ENCODE measurements at regions not wholly inside any gene's neighbourhood (a gene's known extent, or its start where the extent isn't known, plus 50 kb on each side); places are given as distances from the start of the nearest gene placed in this dataset.
"Not testable (repeated sequence)": the region's sequence is repeated elsewhere in the genome, so short reads cannot be mapped to it uniquely, and the experiment has no call there.

- no peak for DNase-seq (ENCODE audit: low read depth in 2 of 3, low spot score in 1 of 3)
These were observed 62.6 kb downstream of the ZIC1 start for GRCh38 chr3:147471741-147472140.

- DNase-seq (ENCODE audit: low read depth in 2 of 3, low spot score in 1 of 3) = no peak
These were observed 63.7 kb downstream of the ZIC1 start for GRCh38 chr3:147472846-147473245.

- DNase-seq (ENCODE audit: low read depth in 2 of 3, low spot score in 1 of 3) = no peak
These were observed 74.0 kb downstream of the ZIC1 start for GRCh38 chr3:147483145-147483544.

- DNase-seq (ENCODE audit: low read depth in 2 of 3, low spot score in 1 of 3) = no peak
These were observed 74.4 kb downstream of the ZIC1 start for GRCh38 chr3:147483578-147483977.

- DNase-seq (ENCODE audit: low read depth in 2 of 3, low spot score in 1 of 3) = no peak
These were observed 83.9 kb downstream of the ZIC1 start for GRCh38 chr3:147493065-147493464.

- no peak for DNase-seq (ENCODE audit: low read depth in 2 of 3, low spot score in 1 of 3)
These were observed 84.5 kb downstream of the ZIC1 start for GRCh38 chr3:147493666-147494065.

GRCh38 chr3:147497286-147497685 lies 88.1 kb downstream of the ZIC1 start:
- no peak for DNase-seq (ENCODE audit: low read depth in 2 of 3, low spot score in 1 of 3)

GRCh38 chr3:147507638-147508286 lies 98.6 kb downstream of the ZIC1 start:
- DNase-seq (ENCODE audit: low read depth in 2 of 3, low spot score in 1 of 3) = no peak

GRCh38 chr3:147509448-147509847 lies 100.3 kb downstream of the ZIC1 start:
- DNase-seq (ENCODE audit: low read depth in 2 of 3, low spot score in 1 of 3) = no peak

- no peak for DNase-seq (ENCODE audit: low read depth in 2 of 3, low spot score in 1 of 3)
These were observed 104.6 kb downstream of the ZIC1 start for GRCh38 chr3:147513785-147514184.

GRCh38 chr3:147514366-147515160 lies 105.4 kb downstream of the ZIC1 start:
- no peak for DNase-seq (ENCODE audit: low read depth in 2 of 3, low spot score in 1 of 3)

- DNase-seq (ENCODE audit: low read depth in 2 of 3, low spot score in 1 of 3) = no peak
These were observed 109.3 kb downstream of the ZIC1 start for GRCh38 chr3:147518465-147518864.

GRCh38 chr3:147521646-147522045 lies 112.5 kb downstream of the ZIC1 start:
- no peak for DNase-seq (ENCODE audit: low read depth in 2 of 3, low spot score in 1 of 3)

GRCh38 chr3:147522780-147523179 lies 113.6 kb downstream of the ZIC1 start:
- not testable (repeated sequence) for DNase-seq (ENCODE audit: low read depth in 2 of 3, low spot score in 1 of 3)

- DNase-seq (ENCODE audit: low read depth in 2 of 3, low spot score in 1 of 3) = no peak
These were observed 120.4 kb downstream of the ZIC1 start for GRCh38 chr3:147529551-147529950.

GRCh38 chr3:147538034-147538433 lies 128.9 kb downstream of the ZIC1 start:
- no peak for DNase-seq (ENCODE audit: low read depth in 2 of 3, low spot score in 1 of 3)

GRCh38 chr3:147540921-147541320 lies 131.8 kb downstream of the ZIC1 start:
- DNase-seq (ENCODE audit: low read depth in 2 of 3, low spot score in 1 of 3) = no peak

GRCh38 chr3:147544290-147544689 lies 135.1 kb downstream of the ZIC1 start:
- no peak for DNase-seq (ENCODE audit: low read depth in 2 of 3, low spot score in 1 of 3)

- DNase-seq (ENCODE audit: low read depth in 2 of 3, low spot score in 1 of 3) = no peak
These were observed 142.3 kb downstream of the ZIC1 start for GRCh38 chr3:147551491-147551890.

- DNase-seq (ENCODE audit: low read depth in 2 of 3, low spot score in 1 of 3) = no peak
These were observed 145.2 kb downstream of the ZIC1 start for GRCh38 chr3:147554332-147554731.

- DNase-seq (ENCODE audit: low read depth in 2 of 3, low spot score in 1 of 3) = no peak
These were observed 163.8 kb downstream of the ZIC1 start for GRCh38 chr3:147572970-147573340.

GRCh38 chr3:147574621-147575020 lies 165.5 kb downstream of the ZIC1 start:
- no peak for DNase-seq (ENCODE audit: low read depth in 2 of 3, low spot score in 1 of 3)

- DNase-seq (ENCODE audit: low read depth in 2 of 3, low spot score in 1 of 3) = no peak
These were observed 166.2 kb downstream of the ZIC1 start for GRCh38 chr3:147575391-147575790.
